ENCODE measurements at regions not wholly inside any gene's neighbourhood (a gene's known extent, or its start where the extent isn't known, plus 50 kb on each side); places are given as distances from the start of the nearest gene placed in this dataset.

DNA sequence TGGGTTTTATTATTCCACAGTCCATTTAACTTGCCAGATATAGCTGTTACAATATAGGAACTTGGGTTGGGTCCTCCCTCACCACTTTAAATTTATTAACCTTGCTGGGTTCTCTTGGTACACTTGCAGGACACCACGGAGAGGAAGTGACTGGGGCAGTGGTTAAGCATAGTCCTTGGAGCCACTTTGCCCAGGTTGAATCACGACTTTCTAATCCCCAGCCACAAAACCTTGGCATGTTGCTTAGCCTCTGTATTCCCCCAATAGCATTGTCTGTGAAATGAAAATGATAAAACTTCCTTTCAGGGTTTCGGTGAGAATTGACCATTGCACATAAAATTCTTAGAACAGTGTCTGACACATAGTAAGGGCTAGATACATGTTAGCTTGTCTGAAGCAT is 221.2 kb downstream of the IRS1 start:
- DNase-seq (no peak), ATAC-seq (no peak)
- 72% methylated on average over 3 of the region's 3 CpGs for WGBS (ENCODE audit: insufficient coverage, low coverage, low lambda C conversion rate, missing lambda C conversion rate)
- Histone ChIP-seq H3K4me1 (peaks cover 0 to 12% (median 0%) of the 10 kb centered on the region in 4 donors), H3K36me3 (no peaks in the 10 kb centered on the region), H3K27me3 (no peaks in the 10 kb centered on the region), H3K4me3 (no peak overlapping the region), H3K27ac (no peak overlapping the region), H3K9me3 (no peaks in the 10 kb centered on the region)
- TF ChIP-seq, protein P1, sequence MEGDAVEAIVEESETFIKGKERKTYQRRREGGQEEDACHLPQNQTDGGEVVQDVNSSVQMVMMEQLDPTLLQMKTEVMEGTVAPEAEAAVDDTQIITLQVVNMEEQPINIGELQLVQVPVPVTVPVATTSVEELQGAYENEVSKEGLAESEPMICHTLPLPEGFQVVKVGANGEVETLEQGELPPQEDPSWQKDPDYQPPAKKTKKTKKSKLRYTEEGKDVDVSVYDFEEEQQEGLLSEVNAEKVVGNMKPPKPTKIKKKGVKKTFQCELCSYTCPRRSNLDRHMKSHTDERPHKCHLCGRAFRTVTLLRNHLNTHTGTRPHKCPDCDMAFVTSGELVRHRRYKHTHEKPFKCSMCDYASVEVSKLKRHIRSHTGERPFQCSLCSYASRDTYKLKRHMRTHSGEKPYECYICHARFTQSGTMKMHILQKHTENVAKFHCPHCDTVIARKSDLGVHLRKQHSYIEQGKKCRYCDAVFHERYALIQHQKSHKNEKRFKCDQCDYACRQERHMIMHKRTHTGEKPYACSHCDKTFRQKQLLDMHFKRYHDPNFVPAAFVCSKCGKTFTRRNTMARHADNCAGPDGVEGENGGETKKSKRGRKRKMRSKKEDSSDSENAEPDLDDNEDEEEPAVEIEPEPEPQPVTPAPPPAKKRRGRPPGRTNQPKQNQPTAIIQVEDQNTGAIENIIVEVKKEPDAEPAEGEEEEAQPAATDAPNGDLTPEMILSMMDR (IDR thresholded peaks at IDR 0.05): no peak
- TF ChIP-seq POLR2A (IDR thresholded peaks at IDR 0.05): no peak
- intact Hi-C loops (cut with DNase I): no loop called here

DNA sequence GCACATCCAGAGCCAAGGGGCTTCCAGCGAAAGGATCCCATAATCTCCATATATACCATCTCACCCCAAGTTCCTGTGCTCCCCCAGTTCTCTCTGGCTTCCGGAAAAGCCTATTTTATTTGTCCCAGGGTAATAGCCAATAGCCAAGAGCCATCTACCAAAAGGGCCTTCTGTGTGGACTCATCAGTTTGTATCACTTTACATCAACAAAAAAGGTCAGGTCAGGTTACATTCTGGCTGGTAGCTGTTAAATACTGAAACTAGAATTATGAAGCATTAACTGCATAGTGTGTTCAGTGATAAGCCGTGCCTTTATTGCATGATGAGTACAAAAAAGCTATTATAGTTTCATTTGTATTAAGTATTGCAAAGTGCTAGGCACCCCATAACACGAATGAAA is 223.7 kb downstream of the IRS1 start:
- DNase-seq (no peak), ATAC-seq (no peak)
- TF ChIP-seq, protein P1 (IDR thresholded peaks at IDR 0.05): no peak
- no peak for TF ChIP-seq POLR2A (IDR thresholded peaks at IDR 0.05)
- no peaks in the 10 kb centered on the region for H3K27me3 ChIP-seq
- no peaks in the 10 kb centered on the region for H3K9me3 ChIP-seq
- intact Hi-C loops (cut with DNase I): no loop called here
- no peaks in the 10 kb centered on the region for H3K36me3 ChIP-seq
- no peak overlapping the region for H3K27ac ChIP-seq
- peaks cover 0 to 9% (median 0%) of the 10 kb centered on the region in 4 donors for H3K4me1 ChIP-seq
- WGBS (ENCODE audit: insufficient coverage, low coverage, low lambda C conversion rate, missing lambda C conversion rate): 84% methylated on average over 4 of the region's 4 CpGs
- H3K4me3 ChIP-seq: no peak overlapping the region

DNA sequence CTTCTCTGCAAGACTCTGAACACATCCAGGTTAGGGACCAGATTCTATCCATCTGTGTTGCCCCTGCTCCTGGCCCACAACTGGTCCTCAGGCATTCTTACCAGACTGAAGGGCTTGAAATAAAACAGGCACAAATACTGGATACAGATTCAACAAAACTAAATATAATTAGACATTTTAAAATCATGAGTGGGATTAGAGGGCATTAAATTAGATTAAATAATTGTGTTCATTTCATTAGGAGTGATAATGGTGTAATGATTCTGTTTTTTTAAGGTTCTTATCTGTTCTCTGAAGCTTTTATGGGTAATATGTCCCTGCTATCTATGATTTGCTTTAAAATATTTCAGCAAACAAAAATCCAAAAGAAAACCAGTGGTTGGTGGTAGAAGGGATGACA is 226.5 kb downstream of the IRS1 start:
- no peak for DNase-seq
- H3K27me3 ChIP-seq: no peaks in the 10 kb centered on the region
- H3K36me3 ChIP-seq: no peaks in the 10 kb centered on the region
- H3K27ac ChIP-seq: no peak overlapping the region
- H3K9me3 ChIP-seq: no peaks in the 10 kb centered on the region
- no peak for ATAC-seq
- no peak overlapping the region for H3K4me3 ChIP-seq
- intact Hi-C loops (cut with DNase I): no loop called here
- H3K4me1 ChIP-seq: no peaks in the 10 kb centered on the region
- no peak for TF ChIP-seq POLR2A (IDR thresholded peaks at IDR 0.05)
- TF ChIP-seq, protein P1 (IDR thresholded peaks at IDR 0.05): no peak

DNA sequence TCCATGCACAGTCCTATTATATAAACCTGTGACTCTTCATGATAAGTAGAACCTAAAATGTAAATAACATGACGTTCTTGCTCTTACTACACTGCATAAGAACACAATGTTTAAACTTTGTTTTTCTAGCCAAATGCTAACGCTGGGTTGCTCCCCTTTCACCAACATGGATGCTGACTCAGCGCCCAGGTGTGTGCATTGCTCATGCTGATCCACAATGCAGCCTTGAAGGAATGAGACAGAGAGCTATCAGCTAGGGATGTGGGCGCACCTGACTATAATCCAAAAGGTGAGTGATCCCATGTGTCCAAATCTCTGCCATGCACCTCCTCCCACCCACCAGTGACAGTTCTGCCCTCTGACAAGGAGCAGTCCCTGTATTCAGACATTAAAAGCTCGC is 235.0 kb downstream of the IRS1 start:
- 82% methylated on average over 5 of the region's 5 CpGs for WGBS (ENCODE audit: insufficient coverage, low coverage, low lambda C conversion rate, missing lambda C conversion rate)
- Histone ChIP-seq H3K9me3 (no peaks in the 10 kb centered on the region), H3K27me3 (no peaks in the 10 kb centered on the region), H3K27ac (no peak overlapping the region), H3K4me1 (no peaks in the 10 kb centered on the region), H3K4me3 (no peak overlapping the region), H3K36me3 (no peaks in the 10 kb centered on the region)
- TF ChIP-seq, protein P1 (IDR thresholded peaks at IDR 0.05): no peak
- no peak for TF ChIP-seq POLR2A (IDR thresholded peaks at IDR 0.05)
- intact Hi-C loops (cut with DNase I): no loop called here
- DNase-seq (no peak), ATAC-seq (no peak)

DNA sequence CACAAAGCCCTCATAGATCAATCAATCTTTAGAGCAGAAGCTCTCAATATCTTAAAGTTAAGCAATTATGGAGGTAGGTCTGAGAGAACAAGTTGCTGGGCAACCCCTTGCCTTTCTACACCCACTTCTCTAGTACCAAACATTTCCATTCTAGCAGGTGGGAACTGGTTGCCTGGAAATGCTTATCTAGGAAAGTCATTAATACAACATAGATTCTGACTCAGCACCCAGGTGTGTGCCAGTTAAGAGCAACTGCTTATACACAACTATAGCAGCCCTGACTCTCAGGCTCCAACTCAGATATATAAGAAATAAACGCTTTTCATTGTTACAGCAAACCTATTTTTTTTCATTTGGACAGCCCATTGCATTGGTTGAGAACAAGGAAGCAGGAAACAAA is 237.7 kb downstream of the IRS1 start:
- no peak for DNase-seq
- 83% methylated on average over 1 of the region's 1 CpG for WGBS (ENCODE audit: insufficient coverage, low coverage, low lambda C conversion rate, missing lambda C conversion rate)
- Histone ChIP-seq H3K4me3 (no peak overlapping the region), H3K4me1 (no peaks in the 10 kb centered on the region), H3K9me3 (no peaks in the 10 kb centered on the region), H3K27ac (no peak overlapping the region), H3K27me3 (no peaks in the 10 kb centered on the region), H3K36me3 (no peaks in the 10 kb centered on the region)
- no peak for TF ChIP-seq POLR2A (IDR thresholded peaks at IDR 0.05)
- TF ChIP-seq, protein P1 (IDR thresholded peaks at IDR 0.05): no peak
- ATAC-seq: peak in 1 of 4 donors; percentile 76
- intact Hi-C loops (cut with DNase I): no loop called here
